NCI-H2196 (cell line): ENCODE measurements at regions not wholly inside any gene's neighbourhood (a gene's known extent, or its start where the extent isn't known, plus 50 kb on each side); places are given as distances from the start of the nearest gene placed in this dataset.
"Not testable (repeated sequence)": the region's sequence is repeated elsewhere in the genome, so short reads cannot be mapped to it uniquely, and the experiment has no call there.

Experiments
- DNase-seq: peaks from one replicate; lab custom pipeline; 2025; ENCODE audit not compliant: unreplicated experiment; lab: John Stamatoyannopoulos, UW

DNA sequence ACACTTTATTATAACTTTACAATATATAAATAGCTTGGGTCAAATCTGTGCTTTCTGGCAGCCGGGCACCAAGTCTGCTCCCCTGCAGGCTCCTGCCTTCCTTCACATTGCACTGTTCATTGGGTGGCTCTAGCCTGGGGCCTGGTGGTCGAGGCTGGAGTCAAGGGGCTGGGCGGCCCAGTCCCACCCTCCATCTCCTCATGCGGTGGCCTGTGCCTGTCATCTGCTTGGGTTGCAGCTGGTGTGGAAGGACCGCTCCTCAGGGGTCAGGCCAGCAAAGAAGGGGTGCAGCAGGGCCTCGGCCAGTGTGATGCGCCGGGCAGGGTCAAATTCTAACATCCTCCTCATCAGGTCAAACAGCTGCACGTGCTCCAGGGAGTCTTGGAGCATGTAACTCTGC lies 106.7 kb upstream of the SLC24A2 start:
- DNase-seq, result not testable (repeated sequence)

DNA sequence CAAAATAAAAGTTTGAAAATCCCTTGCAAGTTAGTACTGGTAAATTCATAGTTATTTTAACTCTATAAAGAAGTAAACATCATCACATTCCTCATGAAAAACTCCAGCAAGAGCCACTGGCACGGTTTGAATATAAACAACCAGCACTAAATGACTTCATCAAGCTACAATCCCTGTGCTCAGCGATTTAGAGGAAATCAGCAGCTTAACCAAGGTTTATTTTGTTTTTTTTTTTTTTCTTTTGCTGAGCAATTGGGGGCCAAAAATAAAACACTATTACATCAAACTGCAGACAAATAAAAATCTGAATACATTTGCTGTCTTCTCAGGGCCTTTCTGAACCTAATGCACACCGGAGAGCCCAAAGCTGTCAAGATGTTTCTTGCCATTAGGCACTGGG lies 106.2 kb upstream of the SLC24A2 start:
- no peak for DNase-seq

DNA sequence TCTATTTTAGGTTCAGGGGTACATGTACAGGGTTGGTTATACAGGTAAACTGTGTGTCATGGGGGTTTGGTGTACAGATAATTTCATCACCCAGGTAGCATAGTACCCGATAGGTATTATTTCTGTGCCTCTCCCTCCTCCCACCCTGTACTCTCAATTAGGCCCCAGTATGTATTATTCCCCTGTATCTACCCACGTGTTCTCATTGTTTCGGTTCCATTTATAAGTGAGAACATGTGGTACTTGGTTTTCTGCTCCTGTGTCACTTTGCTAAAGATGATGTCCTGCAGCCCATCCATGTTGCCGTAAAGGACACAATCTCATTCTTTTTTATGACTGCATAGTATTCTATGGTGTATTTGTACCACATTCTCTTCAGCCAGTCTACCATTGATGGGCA lies 96.8 kb upstream of the SLC24A2 start:
- no peak for DNase-seq

DNA sequence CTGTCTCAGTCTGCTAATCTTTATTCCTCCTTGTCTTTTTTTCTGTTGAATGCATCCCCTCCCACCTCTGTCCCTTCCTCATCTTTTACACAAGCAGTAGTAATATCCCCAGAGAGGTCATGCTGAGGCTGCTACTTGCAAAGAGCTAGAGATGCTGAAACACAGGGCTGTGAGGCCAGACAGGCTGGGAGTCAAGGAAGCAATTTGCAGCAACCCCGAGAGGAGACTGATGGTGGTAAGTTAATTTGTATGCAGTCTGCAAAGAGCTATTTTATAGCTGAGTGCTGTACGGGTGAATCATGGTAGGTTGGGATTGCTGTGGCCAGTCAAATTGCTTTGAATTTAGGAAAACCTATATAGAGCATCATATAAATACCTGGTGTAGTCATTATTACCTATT lies 90.2 kb upstream of the SLC24A2 start:
- no peak for DNase-seq

DNA sequence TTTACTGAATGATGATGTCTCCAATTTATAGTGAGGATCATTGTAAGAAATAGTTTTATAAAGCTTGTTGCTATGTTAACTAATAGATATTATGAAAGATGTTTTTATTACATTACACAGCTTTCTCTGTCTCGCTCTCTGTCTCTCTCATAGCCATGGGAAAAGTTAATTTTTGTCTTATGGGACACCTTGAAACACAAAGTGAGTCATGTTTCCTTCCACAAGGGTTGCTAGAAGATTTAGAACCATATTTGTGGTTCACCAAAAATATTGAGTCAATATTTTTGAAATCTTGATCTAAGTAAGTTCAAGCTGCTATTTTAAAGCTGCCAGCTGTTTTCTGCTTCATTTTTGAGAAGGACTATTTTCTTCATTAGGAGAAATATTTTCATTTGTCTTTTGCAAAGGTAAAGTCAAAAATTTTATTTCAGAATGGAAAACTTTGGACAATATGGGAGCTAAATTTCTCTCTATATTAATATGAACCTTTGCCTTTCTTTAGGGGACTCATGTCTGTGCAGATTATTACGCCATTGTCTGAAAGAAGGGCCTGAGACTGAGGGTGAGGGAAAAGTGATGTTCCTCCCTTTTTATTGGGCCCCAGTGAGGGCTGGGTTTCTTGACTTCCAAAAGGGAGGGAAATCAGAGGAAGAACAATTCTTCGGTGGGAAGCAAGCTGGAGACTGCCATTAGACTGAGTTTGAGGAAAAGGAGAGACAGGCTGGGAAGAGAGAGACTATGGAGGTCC lies 87.9 kb upstream of the SLC24A2 start:
- DNase-seq, result no peak

DNA sequence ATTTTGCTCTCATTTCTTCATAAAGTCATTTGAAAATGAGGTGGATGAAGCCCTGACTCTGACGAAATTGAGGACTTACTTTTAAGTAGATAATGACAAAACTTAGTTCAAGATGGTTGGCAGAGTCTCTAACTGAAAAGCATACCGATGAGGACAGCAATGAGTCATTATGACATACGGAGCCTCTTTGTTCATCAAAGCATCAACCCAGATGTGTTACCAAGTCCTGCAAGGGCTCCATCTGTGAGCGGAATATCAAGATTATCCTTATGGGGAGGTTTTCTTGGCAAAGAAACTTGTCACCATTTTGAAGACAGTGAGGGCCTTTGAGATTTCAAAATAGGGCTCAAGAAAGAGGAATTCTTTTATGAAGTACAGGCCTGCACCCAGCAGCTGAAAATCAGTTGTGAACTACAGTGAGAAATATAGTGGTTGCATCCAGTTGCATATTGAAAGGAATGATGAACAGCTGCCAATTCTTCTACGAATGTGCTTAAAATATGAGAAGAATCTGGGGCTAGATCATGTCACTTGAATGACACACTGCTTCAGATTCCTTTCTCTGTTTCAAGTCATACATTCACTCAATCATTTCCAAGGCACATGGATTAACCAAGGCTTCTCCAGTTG lies 86.6 kb upstream of the SLC24A2 start:
- no peak for DNase-seq

DNA sequence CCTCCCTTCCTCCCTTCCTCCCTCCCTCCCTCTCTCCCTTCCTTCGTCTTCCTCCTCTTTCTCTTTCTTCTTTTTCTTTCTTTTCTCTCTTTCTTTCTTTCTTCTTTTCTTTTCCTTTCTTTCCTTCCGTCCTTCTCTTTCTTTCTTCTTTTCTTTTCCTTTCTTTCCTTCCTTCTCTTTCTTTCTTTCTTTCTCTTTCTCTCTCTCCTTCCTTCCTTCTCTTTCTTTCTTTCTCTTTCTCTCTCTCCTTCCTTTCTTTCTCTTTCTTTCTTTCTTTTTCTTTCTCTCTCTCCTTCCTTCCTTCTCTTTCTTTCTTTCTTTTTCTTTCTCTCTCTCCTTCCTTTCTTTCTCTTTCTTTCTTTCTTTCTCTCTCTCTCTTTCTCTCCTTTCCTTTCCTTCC lies 84.4 kb upstream of the SLC24A2 start:
- DNase-seq, result not testable (repeated sequence)

DNA sequence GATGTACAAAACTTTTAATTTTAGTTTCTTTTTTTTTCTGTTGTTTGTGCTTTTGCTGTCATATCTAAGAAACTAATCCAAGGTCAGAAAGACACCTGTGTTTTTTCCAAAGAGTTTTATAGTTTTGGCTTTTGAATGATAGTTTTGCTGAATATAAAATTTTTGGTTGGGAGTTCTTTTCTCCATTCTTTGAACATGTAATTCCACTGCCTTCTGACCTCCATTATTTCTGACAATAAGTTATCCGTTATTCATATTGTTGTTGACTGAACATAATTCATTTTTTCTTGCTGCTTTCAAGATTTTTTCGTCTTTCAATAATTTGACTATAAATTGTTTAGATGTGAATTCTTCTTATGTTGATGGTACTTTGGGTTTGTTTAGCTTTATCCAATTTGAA lies 82.2 kb upstream of the SLC24A2 start:
- no peak for DNase-seq

DNA sequence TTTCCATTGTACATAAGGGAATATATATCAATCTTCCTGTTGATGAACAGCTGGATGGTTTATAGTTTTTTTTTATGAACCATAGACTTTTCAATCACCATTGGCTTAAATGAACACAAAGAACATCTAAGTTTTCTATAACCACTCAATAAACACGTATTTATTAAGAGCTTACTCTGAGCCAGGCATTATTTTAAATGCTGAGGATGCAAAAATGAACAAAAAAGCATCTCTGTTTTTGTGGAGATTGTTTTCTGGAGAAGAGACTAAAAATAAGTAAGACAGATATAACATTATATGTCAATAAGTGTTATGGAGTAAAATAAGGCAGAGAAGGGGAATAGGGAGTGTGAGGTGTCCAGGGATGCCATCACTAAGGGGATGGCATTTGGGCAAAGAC lies 52.1 kb upstream of the SLC24A2 start:
- no peak for DNase-seq
